HepG2 (cell line): ENCODE measurements at regions not wholly inside any gene's neighbourhood (a gene's known extent, or its start where the extent isn't known, plus 50 kb on each side); places are given as distances from the start of the nearest gene placed in this dataset.

Experiments
- ATAC-seq: fragments of 200-7000 bp; cut with Tn5 transposase; 3 replicates; pipeline ENCODE4 v1.9.1; 2020; ENCODE audit warnings: mild to moderate bottlenecking, moderate library complexity
- BruUV-seq: library from RNA; stranded (reverse); fragments of 400-500 nt; replicated peaks from 2 replicates; lab custom pipeline; 2021; lab: Mats Ljungman, UMichigan
- CTCF ChIA-PET: fragments of 300-600 bp; formaldehyde crosslinking; extraction: SDS; loops from one replicate; lab custom pipeline; 2021; ENCODE audit warnings: low total read pairs, inconsistent platforms, low intra/inter-chr PET ratio; lab: Yijun Ruan, JAX
- POLR2A ChIA-PET: fragments of 350-600 bp; sonication (Branson Sonifier 250); formaldehyde crosslinking; loops from one replicate; lab custom pipeline; 2020; ENCODE audit warnings: antibody characterized with exemption, inconsistent platforms; lab: Yijun Ruan, JAX
- DNase-seq: peaks from one replicate; pipeline ENCODE4 v3.0.0-alpha.2; 2015; ENCODE audit warnings: low spot score
- FAIRE-seq: peaks from 3 replicates; lab custom pipeline; 2011; peaks lifted over from hg19 to GRCh38; lab: Jason Lieb, UNC
- H2AFZ ChIP-seq: one replicate; pipeline ENCODE4 v1.6.1; 2011; ENCODE audit warnings: low read length, inconsistent platforms
- H3K27ac ChIP-seq: fragments of 300-600 bp; 3 replicates; pipeline ENCODE4 v1.8.0; 2011; ENCODE audit warnings: mixed run types, mild to moderate bottlenecking, mixed read lengths, low read length, inconsistent platforms; ENCODE audit not compliant: insufficient read depth; ENCODE audit errors: extremely low read length
- H3K27me3 ChIP-seq, 2 experiments: fragments of 200-600 bp in 1 of 2; 2 replicates in 1 of 2; 3 replicates in 1 of 2; pipeline versions ENCODE4 v1.6.0 to v1.8.0; 2011; ENCODE audit warnings: low read length in 2 of 2, mild to moderate bottlenecking in 2 of 2, moderate library complexity in 2 of 2, inconsistent platforms in 1 of 2; ENCODE audit not compliant: insufficient read depth in 2 of 2, control insufficient read depth in 1 of 2
- H3K36me3 ChIP-seq, 2 experiments: fragments of 200-600 bp in 1 of 2; replicated peaks in 1 of 2; 2 replicates in 1 of 2; 3 replicates in 1 of 2; pipeline versions ENCODE4 v1.5.1 to v1.8.0; 2011; ENCODE audit warnings: low read length in 2 of 2, inconsistent platforms in 1 of 2; ENCODE audit not compliant: insufficient read depth in 2 of 2, control insufficient read depth in 1 of 2
- H3K4me1 ChIP-seq: 2 replicates; pipeline ENCODE4 v1.5.1; 2012; ENCODE audit warnings: low read length, inconsistent platforms; ENCODE audit not compliant: insufficient read depth
- H3K4me2 ChIP-seq: 2 replicates; pipeline ENCODE4 v1.6.0; 2011; ENCODE audit warnings: low read depth, low read length, inconsistent platforms
- H3K4me3 ChIP-seq, 3 experiments: fragments of 200-600 bp in 1 of 3; sonication (generic), shearing (Covaris generic) in 1 of 3; replicated peaks in 1 of 3; 2 replicates each; pipeline ENCODE4 v1.5.1; 2011 to 2016; ENCODE audit warnings: low read length in 3 of 3, inconsistent platforms in 2 of 3, low read depth in 2 of 3, mild to moderate bottlenecking in 2 of 3, control low read depth in 1 of 3, mixed read lengths in 1 of 3; ENCODE audit not compliant: insufficient read depth in 1 of 3
- H3K79me2 ChIP-seq: one replicate; pipeline ENCODE4 v1.6.1; 2011; ENCODE audit warnings: low read length, inconsistent platforms; ENCODE audit not compliant: insufficient read depth
- H3K9ac ChIP-seq: 2 replicates; pipeline ENCODE4 v1.6.0; 2011; ENCODE audit warnings: mild to moderate bottlenecking, low read depth, low read length, inconsistent platforms; ENCODE audit not compliant: insufficient read depth
- H3K9me3 ChIP-seq: 2 replicates; pipeline ENCODE4 v1.5.1; 2012; ENCODE audit warnings: mild to moderate bottlenecking, low read length
- H4K20me1 ChIP-seq: 2 replicates; pipeline ENCODE4 v1.6.0; 2011; ENCODE audit warnings: inconsistent platforms, mild to moderate bottlenecking, low read length, moderate library complexity; ENCODE audit not compliant: insufficient read depth
- BCL6 ChIP-seq: IDR thresholded peaks from 2 replicates; pipeline ENCODE4 v1.6.1; 2016; ENCODE audit warnings: missing genetic modification reagents, missing compliant biosample characterization
- DMTF1 ChIP-seq: sonication (generic); formaldehyde crosslinking; IDR thresholded peaks from 2 replicates; pipeline ENCODE4 v1.4.0; 2020; ENCODE audit warnings: mild to moderate bottlenecking, missing genetic modification reagents
- LCORL ChIP-seq, 2 experiments: fragments of 450-650 bp in 1 of 2; sonication (generic) in 1 of 2; formaldehyde crosslinking in 1 of 2; IDR thresholded peaks; 2 replicates each; pipeline versions ENCODE4 v1.5.0 to v1.6.1; 2017 to 2020; ENCODE audit warnings: antibody characterized with exemption in 1 of 2, missing genetic modification reagents in 1 of 2
- PRMT3 ChIP-seq: sonication (generic); formaldehyde crosslinking; IDR thresholded peaks from 2 replicates; pipeline ENCODE4 v1.8.1; 2022; ENCODE audit warnings: low read depth, mild to moderate bottlenecking, moderate library complexity, missing genetic modification reagents, borderline replicate concordance
- REST ChIP-seq, 2 experiments: IDR thresholded peaks; 2 replicates each; pipeline ENCODE4 v1.6.1; 2011 to 2012; ENCODE audit warnings: low read length in 2 of 2, borderline replicate concordance in 1 of 2, low read depth in 1 of 2, mild to moderate bottlenecking in 1 of 2, moderate library complexity in 1 of 2
- TARDBP ChIP-seq: sonication (generic); formaldehyde crosslinking; IDR thresholded peaks from 2 replicates; pipeline ENCODE4 v1.8.0; 2022; ENCODE audit warnings: mild to moderate bottlenecking, missing genetic modification reagents
- ZBTB14 ChIP-seq: sonication (generic); formaldehyde crosslinking; IDR thresholded peaks from 2 replicates; pipeline ENCODE4 v1.4.0; 2020; ENCODE audit warnings: missing genetic modification reagents
- ZKSCAN8 ChIP-seq: IDR thresholded peaks from 2 replicates; pipeline ENCODE4 v1.6.1; 2016; ENCODE audit warnings: borderline replicate concordance, missing genetic modification reagents, missing compliant biosample characterization
- ZNF33A ChIP-seq: sonication (generic); formaldehyde crosslinking; IDR thresholded peaks from 2 replicates; pipeline ENCODE4 v1.5.1; 2020; ENCODE audit warnings: missing genetic modification reagents, mild to moderate bottlenecking, moderate library complexity, borderline replicate concordance
- ZNF550 ChIP-seq: sonication (generic); formaldehyde crosslinking; IDR thresholded peaks from 2 replicates; pipeline ENCODE4 v1.4.0; 2020; ENCODE audit warnings: mild to moderate bottlenecking, missing genetic modification reagents, borderline replicate concordance
- ZNF589 ChIP-seq: sonication (generic); formaldehyde crosslinking; conservative IDR thresholded peaks from 2 replicates; pipeline ENCODE4 v1.8.0; 2022; ENCODE audit warnings: mild to moderate bottlenecking, moderate library complexity, missing genetic modification reagents
- ZNF879 ChIP-seq: sonication (generic); formaldehyde crosslinking; IDR thresholded peaks from 2 replicates; pipeline ENCODE4 v1.8.1; 2023; ENCODE audit warnings: missing genetic modification reagents
- WGBS: methylation state at CpG from one replicate; pipeline ENCODE4 v1.1.6; 2017; ENCODE audit warnings: low lambda C conversion rate; 5-methylcytosine and 5-hydroxymethylcytosine counted together
- in situ Hi-C: cut with HindIII; loops from 2 replicates; pipeline ENCODE4 v1.10.0; 2017; ENCODE audit warnings: low pct_unique_long_range_greater_than_20kb; ENCODE audit not compliant: extremely low pct_ligation_motif_present
- intact Hi-C: fragments of 100-400 bp; cut with micrococcal nuclease; formaldehyde crosslinking; loops from one replicate; pipeline ENCODE4 v1.10.0; 2022; ENCODE audit not compliant: unreplicated experiment

GRCh38 chr6:71385111-71385822 lies 96.7 kb downstream of the OGFRL1 start:
- Histone ChIP-seq H3K27me3 (no peaks in the 10 kb centered on the region), H3K9me3 (no peaks in the 10 kb centered on the region), H4K20me1 (no peaks in the 10 kb centered on the region), H3K79me2 (no peaks in the 10 kb centered on the region), H2AFZ (no peak overlapping the region), H3K4me1 (no peaks in the 10 kb centered on the region), H3K4me3 (no peak overlapping the region), H3K4me2 (no peak overlapping the region), H3K36me3 (no peaks in the 10 kb centered on the region), H3K9ac (no peak overlapping the region), H3K27ac (no peak overlapping the region)
- FAIRE-seq, result no peak
- POLR2A ChIA-PET, result no interaction called here
- intact Hi-C loops, result loop anchor here (1.0 kb wide), 1 partner anchor 59 kb away; no protein-coding TSS in a partner anchor
- no peak for ATAC-seq
- CTCF ChIA-PET, result interaction anchor here (1.9 to 2.9 kb wide), 2 partner anchors 59 to 125 kb away, joined by 7 to 15 read pairs; no protein-coding TSS in a partner anchor
- no peak for TF ChIP-seq LCORL (IDR thresholded peaks at IDR 0.05)
- TF ChIP-seq LCORL (CRISPR knock-in tag; IDR thresholded peaks at IDR 0.05), result no peak
- no peak for TF ChIP-seq TARDBP (CRISPR knock-in tag)
- TF ChIP-seq REST (IDR thresholded peaks at IDR 0.05; ENCODE audit: borderline replicate concordance in 1 of 2, low read depth in 1 of 2, low read length in 2 of 2), result no peak
- no peak for TF ChIP-seq ZKSCAN8
- TF ChIP-seq ZNF33A, result no peak
- no peak for TF ChIP-seq DMTF1 (CRISPR knock-in tag)
- TF ChIP-seq ZBTB14 (CRISPR knock-in tag), result no peak
- no peak for TF ChIP-seq PRMT3 (CRISPR knock-in tag)
- no peak for TF ChIP-seq ZNF589 (CRISPR knock-in tag)
- no peak for TF ChIP-seq ZNF550
- no peak for TF ChIP-seq BCL6 (CRISPR knock-in tag)
- TF ChIP-seq ZNF879 (CRISPR knock-in tag), result no peak
- 5% methylated on average over 1 of the region's 1 CpG for WGBS
- BruUV-seq, result no TSS peak
- in situ Hi-C loops, result loop anchor here (10.0 to 25.0 kb wide), 2 partner anchors 120 to 702 kb away; no protein-coding TSS in a partner anchor
- DNase-seq, result no peak
